ENCODE measurements at regions not wholly inside any gene's neighbourhood (a gene's known extent, or its start where the extent isn't known, plus 50 kb on each side); places are given as distances from the start of the nearest gene placed in this dataset.

- no peak for DNase-seq (ENCODE audit: low spot score)
These were observed 114.4 kb upstream of the TCERG1L start for GRCh38 chr10:131425752-131426533.

DNA sequence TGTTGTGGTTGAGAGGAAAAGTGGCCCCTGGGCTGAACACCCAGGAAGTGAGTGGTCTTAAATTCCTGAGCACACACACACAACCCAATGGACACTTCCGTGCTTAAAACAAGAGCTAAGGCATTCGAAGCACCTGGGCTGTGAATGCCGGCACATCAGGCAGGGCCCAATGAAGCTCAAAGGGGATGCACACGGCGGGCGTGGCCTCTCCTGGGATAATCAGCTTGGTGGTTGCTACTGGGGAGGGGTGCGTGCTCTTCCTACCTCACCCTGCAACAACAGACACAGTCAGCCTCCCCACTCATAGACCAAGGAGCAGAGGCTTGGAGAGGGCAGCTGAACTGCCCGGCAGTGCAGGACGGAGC, 115.0 kb upstream of the TCERG1L start:
- no peak for DNase-seq (ENCODE audit: low spot score)

- no peak for DNase-seq (ENCODE audit: low spot score)
These were observed 115.8 kb upstream of the TCERG1L start for GRCh38 chr10:131427281-131427680.

GRCh38 chr10:131427901-131428300, 116.4 kb upstream of the TCERG1L start:
- no peak for DNase-seq (ENCODE audit: low spot score)

DNA sequence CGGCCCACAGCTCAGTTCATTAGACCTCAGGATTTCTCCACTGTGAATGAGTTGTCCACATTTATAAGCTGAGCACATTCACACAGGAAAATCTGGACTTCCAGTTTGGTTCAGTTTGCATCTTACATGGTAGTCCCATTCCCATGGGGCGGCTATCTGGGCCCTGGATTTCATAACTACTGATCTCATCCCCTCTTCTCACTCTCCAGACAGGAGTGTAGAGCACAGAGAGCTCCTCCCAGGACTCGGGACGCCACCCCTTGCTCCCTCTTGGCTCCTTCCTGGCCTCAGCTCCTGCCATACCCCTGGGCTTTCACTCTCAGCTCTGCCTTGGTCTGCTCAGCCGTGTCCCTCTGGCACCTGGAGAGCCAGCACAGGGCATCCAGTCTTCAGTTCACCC, 117.6 kb upstream of the TCERG1L start:
- DNase-seq (ENCODE audit: low spot score) = no peak

DNA sequence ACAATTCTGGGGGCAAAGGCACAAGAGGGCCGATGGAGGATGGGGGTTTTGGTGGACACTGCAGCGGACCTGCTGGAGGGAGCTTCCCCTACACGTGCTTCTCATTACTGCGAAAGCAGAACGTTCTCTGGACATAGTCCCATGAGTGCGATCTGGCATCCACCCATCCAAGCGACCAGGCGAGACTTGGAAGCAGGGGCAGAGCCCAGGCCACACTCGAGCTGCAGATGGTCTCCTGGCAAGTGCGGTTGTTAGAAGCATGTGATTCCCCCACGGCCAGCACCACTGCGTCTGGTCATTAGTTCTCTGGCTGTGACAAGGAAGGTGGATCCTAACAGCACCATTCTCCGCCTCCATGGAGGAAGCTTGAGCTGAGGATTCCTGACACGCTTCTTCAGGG, 118.4 kb upstream of the TCERG1L start:
- no peak for DNase-seq (ENCODE audit: low spot score)

DNA sequence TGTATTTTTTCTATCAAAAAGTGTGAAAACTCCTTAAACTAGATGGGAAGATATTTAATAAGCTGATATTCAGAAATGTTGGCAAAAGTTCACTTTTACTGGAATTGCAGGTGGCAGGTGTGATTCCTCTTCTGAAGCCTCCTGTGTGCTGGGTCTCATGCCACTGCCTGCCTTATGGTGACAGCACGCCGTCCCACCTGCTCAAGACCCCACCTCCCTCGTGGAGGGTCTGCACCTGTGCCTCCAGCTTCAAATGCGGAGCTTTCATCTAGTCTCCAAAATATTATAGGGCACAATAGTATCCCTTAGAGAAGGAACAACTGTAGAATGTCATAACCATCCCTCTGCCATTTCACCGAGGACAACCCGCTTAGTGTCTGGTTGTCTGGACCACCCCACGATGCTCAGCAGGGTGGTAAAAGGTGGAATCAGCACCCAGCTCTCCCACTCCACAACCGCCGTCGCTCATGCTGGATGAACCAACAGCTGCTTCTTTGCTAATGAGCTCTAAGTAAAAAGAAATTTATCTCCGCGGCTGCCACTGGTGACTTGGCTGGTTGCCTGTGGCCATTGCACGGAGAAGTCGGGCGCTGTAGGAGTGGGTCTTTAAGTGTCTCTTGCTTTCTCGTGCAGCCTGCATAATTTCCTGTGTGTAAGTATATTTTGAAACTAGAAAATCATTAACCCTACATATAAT, 119.3 kb upstream of the TCERG1L start:
- DNase-seq (ENCODE audit: low spot score) = no peak

GRCh38 chr10:131431533-131431932, 120.0 kb upstream of the TCERG1L start:
- no peak for DNase-seq (ENCODE audit: low spot score)

GRCh38 chr10:131431978-131432690, 120.6 kb upstream of the TCERG1L start:
- DNase-seq (ENCODE audit: low spot score) = no peak

DNA sequence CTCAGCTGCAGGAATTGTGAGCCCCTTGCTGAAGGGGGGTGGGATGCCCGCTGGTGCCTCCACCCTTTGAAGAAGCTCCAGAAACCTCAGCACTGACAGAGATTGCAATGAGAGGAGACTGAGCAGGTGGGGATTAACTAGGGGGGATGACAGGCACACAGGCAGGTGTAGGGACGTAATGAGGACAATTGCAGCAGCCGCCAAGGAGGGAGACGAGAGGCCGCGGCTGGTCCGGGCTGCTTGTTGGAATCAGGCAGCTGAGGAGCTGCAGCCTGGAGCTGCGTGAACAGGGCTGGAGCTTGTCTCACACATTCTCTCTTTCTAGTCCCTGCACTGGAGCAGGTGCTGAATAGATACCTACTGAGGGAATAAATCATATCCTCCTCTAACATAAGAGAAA, 122.0 kb upstream of the TCERG1L start:
- no peak for DNase-seq (ENCODE audit: low spot score)

DNA sequence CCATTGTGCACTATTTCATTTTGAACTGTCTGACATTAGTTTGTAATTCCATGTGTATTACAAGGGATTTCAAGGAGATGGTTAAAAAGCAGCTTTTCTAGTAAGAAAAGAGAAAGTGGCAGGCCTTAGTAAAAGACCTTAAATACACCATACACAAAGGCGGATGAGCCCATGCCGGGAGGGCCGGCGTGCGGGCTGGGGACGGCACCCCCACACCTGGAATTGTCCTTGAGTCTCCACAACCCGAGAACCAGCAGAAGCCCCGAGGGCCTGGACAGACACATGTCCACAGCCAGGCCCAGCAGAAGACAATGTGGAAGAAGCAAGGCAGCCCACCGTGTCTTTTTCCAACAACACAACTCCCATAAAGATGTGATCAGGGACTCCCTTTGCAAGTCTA, 123.7 kb upstream of the TCERG1L start:
- no peak for DNase-seq (ENCODE audit: low spot score)

DNA sequence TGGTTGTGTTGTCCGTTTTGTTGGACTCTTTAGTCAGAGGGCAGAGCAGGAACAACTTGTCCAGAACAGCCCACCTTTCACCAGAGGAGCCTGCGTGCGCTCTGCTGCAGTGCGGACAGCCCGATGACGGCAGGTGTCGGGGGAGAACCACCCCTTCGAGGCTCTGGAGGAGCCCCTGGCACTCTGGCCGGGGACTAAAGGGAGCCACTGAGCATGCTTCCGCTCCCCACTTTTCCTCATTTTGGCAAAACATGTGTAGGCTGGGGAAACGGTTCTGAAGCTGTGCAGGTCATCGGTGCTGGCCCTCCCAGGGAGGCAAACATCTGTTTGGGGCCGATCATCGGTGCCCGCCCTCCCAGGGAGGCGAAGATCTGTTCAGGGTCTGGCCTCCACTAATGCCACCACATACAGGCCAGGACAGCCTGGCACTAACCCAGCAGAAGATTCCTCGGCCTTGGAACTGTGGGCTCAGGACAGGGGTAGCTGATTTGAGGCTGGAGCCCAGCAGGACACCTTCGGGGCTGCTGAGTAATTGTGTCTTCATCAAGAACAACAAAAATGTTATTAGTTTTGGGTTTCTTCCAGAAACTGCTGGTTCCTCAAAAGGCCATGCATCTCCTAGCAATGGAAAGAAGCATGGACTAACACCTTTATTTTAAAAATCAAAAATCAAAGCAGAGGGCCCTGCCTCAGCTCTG, 124.4 kb upstream of the TCERG1L start:
- no peak for DNase-seq (ENCODE audit: low spot score)

DNA sequence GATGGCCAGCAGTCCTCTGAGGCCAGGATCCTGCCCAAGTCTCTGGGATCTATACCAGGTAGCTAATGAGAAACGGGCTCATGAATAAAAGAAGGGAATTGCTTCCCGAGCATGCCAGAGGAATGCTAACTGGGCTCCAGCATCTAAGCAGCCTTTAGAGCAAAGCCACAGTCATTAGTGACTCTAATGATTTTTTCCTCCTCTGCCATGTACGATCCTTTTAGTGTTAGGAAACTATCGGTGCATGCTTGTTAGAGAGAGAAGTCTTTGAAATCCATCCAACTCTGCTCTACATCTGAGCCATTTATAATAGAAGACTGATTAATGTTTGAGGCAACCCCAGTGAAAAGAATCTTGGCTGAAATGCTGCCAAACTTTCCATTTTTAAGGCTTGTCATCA, 124.9 kb upstream of the TCERG1L start:
- no peak for DNase-seq (ENCODE audit: low spot score)

GRCh38 chr10:131437556-131438475, 126.3 kb upstream of the TCERG1L start:
- DNase-seq (ENCODE audit: low spot score) = no peak

- no peak for DNase-seq (ENCODE audit: low spot score)
These were observed 127.1 kb upstream of the TCERG1L start for GRCh38 chr10:131438665-131439064.

- no peak for DNase-seq (ENCODE audit: low spot score)
These were observed 128.2 kb upstream of the TCERG1L start for GRCh38 chr10:131439705-131440104.

DNA sequence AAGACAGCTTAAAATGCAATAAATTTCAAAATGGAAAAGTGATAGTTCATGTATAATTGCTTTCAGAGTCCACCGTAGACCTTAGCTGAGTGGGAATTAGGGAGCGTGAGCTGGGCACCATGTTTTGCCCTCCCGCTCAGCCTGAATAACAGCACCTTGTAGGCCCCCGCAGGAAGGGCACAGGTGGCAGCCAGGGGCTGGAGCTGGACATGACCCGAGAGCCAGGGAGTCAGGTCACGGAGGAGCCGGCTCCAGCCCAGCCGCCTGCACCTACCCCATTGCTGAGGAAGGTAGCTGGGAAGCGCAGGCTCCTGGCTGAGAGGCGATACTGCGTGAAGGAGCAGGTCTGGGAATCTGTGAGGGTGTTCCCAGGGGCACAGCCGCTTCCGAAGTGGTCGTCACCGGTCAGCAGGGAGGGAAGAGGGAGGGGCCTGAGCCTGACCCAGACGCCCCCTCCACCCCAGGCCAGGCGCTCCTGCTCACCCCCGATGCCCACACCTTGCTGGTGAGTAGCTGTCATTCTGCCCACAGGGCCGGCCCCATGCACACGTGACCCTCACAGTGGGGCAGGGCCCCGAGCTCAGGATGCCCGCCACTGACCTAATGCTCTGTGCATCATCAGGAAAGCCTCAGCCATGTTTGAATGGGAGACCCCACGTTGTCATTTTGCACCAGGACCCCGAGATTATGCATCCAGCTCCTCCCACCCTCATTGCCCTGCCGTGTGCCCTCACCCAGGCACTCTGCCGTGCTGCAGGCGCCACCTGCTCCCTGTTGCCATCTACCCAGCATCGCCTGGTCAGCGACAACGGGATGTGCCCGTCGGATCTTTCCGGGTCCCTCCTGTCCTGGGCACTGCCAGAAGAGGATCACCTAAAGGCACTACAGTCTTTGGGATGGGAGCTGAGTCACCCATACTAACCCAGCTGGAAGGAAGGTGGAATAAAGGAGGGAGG, 129.2 kb upstream of the TCERG1L start:
- DNase-seq (ENCODE audit: low spot score) = no peak

GRCh38 chr10:131442271-131442670, 130.8 kb upstream of the TCERG1L start:
- no peak for DNase-seq (ENCODE audit: low spot score)

DNA sequence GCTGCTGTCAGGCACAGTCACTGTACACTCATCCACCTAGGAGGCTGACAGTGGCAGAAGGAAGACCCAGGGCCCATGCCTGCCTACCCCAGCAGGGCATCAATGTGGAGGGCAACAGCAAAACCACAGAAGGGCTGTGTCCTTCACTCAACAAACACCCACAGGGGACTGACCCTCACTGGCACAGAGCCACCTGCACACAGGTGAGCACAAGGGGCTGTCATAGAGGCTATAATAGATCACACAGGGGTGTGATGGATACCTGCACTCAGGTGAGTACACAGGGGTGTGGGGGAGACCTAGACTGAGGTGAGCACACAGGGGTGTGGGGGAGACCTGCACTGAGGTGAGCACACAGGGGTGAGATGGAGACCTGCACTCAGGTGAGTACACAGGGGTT, 132.8 kb upstream of the TCERG1L start:
- DNase-seq (ENCODE audit: low spot score) = no peak

- no peak for DNase-seq (ENCODE audit: low spot score)
These were observed 133.4 kb upstream of the TCERG1L start for GRCh38 chr10:131444862-131445461.

Data from ecto neural progenitor cell (in vitro differentiated cells).